HepG2 (cell line): ENCODE measurements at regions not wholly inside any gene's neighbourhood (a gene's known extent, or its start where the extent isn't known, plus 50 kb on each side); places are given as distances from the start of the nearest gene placed in this dataset.

Experiments
- DMAP1 ChIP-seq: IDR thresholded peaks from 2 replicates; pipeline ENCODE4 v1.6.1; 2016
- ERF ChIP-seq: IDR thresholded peaks from 2 replicates; pipeline ENCODE4 v1.6.1; 2018; ENCODE audit warnings: missing biosample characterization, missing genetic modification reagents
- FOSL1 ChIP-seq: sonication (generic); formaldehyde crosslinking; IDR thresholded peaks from 2 replicates; pipeline ENCODE4 v1.9.0; 2021; ENCODE audit warnings: missing genetic modification reagents, borderline replicate concordance
- GLI4 ChIP-seq: sonication (generic); formaldehyde crosslinking; IDR thresholded peaks from 2 replicates; pipeline ENCODE4 v1.5.1; 2020; ENCODE audit warnings: missing genetic modification reagents, mild to moderate bottlenecking, moderate library complexity, borderline replicate concordance
- NFIC ChIP-seq: IDR thresholded peaks from 2 replicates; pipeline ENCODE4 v1.6.1; 2012; ENCODE audit warnings: mild to moderate bottlenecking, low read length, inconsistent platforms
- ZC3H13 ChIP-seq: sonication (generic); formaldehyde crosslinking; IDR thresholded peaks from 2 replicates; pipeline ENCODE4 v1.8.1; 2023; ENCODE audit warnings: mild to moderate bottlenecking, missing genetic modification reagents, moderate library complexity
- ZNF335 ChIP-seq: sonication (generic); formaldehyde crosslinking; IDR thresholded peaks from 2 replicates; pipeline ENCODE4 v1.4.0; 2020; ENCODE audit warnings: missing genetic modification reagents
- ZNF670 ChIP-seq: sonication (generic); formaldehyde crosslinking; IDR thresholded peaks from 2 replicates; pipeline ENCODE4 v1.8.0; 2022; ENCODE audit warnings: mild to moderate bottlenecking, missing genetic modification reagents, borderline replicate concordance
- TF ChIP-seq, protein P1 (sequence below): sonication (generic); formaldehyde crosslinking; IDR thresholded peaks from 2 replicates; pipeline ENCODE4 v1.4.0; 2020; ENCODE audit warnings: missing genetic modification reagents
- TF ChIP-seq, protein P2 (sequence below): sonication (generic); formaldehyde crosslinking; IDR thresholded peaks from 2 replicates; pipeline ENCODE4 v1.8.1; 2023; ENCODE audit warnings: missing genetic modification reagents, inconsistent platforms, borderline replicate concordance
- TF ChIP-seq, protein P3 (sequence below): sonication (generic); formaldehyde crosslinking; IDR thresholded peaks from 2 replicates; pipeline ENCODE4 v1.8.0; 2022; ENCODE audit warnings: mild to moderate bottlenecking, missing genetic modification reagents, moderate library complexity
- TF ChIP-seq, protein P4 (sequence below): sonication (generic); formaldehyde crosslinking; IDR thresholded peaks from 2 replicates; pipeline ENCODE4 v1.4.0; 2020; ENCODE audit warnings: low read depth, mild to moderate bottlenecking, missing genetic modification reagents
- TF ChIP-seq, protein P5 (sequence below): sonication (generic); formaldehyde crosslinking; IDR thresholded peaks from 2 replicates; pipeline ENCODE4 v1.5.0; 2020; ENCODE audit warnings: mild to moderate bottlenecking, missing genetic modification reagents
- TF ChIP-seq, protein P6 (sequence below), 2 experiments: sonication (generic) in 1 of 2; formaldehyde crosslinking in 1 of 2; IDR thresholded peaks; 2 replicates each; pipeline versions ENCODE4 v1.4.0 to v1.6.1; 2018 to 2020; ENCODE audit warnings: missing genetic modification reagents in 2 of 2, borderline replicate concordance in 1 of 2, low read depth in 1 of 2, mild to moderate bottlenecking in 1 of 2, missing biosample characterization in 1 of 2

DNA sequence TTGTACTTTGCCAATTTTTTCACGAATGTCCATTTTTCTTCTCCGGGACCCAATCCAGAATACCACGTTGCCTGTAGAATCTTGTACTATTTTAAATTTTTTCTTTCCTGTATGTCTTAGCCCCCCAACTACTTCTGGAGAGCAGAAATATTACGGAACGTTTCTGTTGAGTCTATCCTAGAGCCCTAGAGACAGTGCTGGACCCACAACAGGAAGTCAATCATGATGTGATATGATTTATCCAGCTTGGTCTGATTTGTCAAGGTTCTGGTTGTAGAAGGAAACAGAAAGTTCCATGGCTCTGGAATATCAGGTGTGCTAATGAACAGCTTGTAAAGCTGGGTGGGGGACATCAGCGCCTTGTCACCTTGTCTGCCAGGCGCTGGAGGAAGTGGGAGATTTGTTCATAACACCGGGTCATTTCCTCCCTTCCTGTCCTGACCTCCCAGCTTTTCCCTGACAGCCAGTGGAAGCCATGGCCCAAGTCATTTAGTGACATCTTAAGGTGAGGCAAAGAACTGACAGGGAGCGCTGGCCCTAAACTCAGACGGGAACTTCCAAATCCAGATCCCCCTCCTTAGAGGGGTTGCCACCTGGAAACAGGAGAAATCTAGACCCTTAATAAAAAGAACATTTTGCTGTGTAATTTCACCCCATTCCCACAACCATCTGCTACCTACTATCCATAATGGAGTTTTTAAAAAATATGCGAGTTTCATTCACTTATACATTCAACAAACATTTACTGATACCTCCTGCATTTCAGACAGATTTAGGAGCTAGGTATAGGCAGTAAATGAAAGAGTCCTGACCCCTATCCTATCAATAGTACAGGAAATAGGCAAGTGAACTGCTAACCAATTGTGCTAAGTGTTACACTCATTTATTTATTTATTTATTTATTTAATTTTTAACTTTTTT, 130.5 kb downstream of the ZFP64 start (continued):
- TF ChIP-seq, protein P1, sequence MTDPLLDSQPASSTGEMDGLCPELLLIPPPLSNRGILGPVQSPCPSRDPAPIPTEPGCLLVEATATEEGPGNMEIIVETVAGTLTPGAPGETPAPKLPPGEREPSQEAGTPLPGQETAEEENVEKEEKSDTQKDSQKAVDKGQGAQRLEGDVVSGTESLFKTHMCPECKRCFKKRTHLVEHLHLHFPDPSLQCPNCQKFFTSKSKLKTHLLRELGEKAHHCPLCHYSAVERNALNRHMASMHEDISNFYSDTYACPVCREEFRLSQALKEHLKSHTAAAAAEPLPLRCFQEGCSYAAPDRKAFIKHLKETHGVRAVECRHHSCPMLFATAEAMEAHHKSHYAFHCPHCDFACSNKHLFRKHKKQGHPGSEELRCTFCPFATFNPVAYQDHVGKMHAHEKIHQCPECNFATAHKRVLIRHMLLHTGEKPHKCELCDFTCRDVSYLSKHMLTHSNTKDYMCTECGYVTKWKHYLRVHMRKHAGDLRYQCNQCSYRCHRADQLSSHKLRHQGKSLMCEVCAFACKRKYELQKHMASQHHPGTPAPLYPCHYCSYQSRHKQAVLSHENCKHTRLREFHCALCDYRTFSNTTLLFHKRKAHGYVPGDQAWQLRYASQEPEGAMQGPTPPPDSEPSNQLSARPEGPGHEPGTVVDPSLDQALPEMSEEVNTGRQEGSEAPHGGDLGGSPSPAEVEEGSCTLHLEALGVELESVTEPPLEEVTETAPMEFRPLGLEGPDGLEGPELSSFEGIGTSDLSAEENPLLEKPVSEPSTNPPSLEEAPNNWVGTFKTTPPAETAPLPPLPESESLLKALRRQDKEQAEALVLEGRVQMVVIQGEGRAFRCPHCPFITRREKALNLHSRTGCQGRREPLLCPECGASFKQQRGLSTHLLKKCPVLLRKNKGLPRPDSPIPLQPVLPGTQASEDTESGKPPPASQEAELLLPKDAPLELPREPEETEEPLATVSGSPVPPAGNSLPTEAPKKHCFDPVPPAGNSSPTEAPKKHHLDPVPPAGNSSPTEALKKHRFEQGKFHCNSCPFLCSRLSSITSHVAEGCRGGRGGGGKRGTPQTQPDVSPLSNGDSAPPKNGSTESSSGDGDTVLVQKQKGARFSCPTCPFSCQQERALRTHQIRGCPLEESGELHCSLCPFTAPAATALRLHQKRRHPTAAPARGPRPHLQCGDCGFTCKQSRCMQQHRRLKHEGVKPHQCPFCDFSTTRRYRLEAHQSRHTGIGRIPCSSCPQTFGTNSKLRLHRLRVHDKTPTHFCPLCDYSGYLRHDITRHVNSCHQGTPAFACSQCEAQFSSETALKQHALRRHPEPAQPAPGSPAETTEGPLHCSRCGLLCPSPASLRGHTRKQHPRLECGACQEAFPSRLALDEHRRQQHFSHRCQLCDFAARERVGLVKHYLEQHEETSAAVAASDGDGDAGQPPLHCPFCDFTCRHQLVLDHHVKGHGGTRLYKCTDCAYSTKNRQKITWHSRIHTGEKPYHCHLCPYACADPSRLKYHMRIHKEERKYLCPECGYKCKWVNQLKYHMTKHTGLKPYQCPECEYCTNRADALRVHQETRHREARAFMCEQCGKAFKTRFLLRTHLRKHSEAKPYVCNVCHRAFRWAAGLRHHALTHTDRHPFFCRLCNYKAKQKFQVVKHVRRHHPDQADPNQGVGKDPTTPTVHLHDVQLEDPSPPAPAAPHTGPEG = no peak
- TF ChIP-seq, protein P2, sequence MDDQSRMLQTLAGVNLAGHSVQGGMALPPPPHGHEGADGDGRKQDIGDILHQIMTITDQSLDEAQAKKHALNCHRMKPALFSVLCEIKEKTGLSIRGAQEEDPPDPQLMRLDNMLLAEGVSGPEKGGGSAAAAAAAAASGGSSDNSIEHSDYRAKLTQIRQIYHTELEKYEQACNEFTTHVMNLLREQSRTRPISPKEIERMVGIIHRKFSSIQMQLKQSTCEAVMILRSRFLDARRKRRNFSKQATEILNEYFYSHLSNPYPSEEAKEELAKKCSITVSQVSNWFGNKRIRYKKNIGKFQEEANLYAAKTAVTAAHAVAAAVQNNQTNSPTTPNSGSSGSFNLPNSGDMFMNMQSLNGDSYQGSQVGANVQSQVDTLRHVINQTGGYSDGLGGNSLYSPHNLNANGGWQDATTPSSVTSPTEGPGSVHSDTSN (CRISPR knock-in tag) = no peak; the same call in 1 of the 2 replicates
- no peak for TF ChIP-seq DMAP1
- TF ChIP-seq ZNF335 (CRISPR knock-in tag) = no peak
- no peak for TF ChIP-seq ZNF670 (CRISPR knock-in tag)
- TF ChIP-seq, protein P3, sequence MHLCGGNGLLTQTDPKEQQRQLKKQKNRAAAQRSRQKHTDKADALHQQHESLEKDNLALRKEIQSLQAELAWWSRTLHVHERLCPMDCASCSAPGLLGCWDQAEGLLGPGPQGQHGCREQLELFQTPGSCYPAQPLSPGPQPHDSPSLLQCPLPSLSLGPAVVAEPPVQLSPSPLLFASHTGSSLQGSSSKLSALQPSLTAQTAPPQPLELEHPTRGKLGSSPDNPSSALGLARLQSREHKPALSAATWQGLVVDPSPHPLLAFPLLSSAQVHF (CRISPR knock-in tag) = no peak
- no peak for TF ChIP-seq GLI4 (CRISPR knock-in tag)
- TF ChIP-seq, protein P4, sequence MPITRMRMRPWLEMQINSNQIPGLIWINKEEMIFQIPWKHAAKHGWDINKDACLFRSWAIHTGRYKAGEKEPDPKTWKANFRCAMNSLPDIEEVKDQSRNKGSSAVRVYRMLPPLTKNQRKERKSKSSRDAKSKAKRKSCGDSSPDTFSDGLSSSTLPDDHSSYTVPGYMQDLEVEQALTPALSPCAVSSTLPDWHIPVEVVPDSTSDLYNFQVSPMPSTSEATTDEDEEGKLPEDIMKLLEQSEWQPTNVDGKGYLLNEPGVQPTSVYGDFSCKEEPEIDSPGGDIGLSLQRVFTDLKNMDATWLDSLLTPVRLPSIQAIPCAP = no peak
- TF ChIP-seq FOSL1 (CRISPR knock-in tag) = no peak
- TF ChIP-seq, protein P5, sequence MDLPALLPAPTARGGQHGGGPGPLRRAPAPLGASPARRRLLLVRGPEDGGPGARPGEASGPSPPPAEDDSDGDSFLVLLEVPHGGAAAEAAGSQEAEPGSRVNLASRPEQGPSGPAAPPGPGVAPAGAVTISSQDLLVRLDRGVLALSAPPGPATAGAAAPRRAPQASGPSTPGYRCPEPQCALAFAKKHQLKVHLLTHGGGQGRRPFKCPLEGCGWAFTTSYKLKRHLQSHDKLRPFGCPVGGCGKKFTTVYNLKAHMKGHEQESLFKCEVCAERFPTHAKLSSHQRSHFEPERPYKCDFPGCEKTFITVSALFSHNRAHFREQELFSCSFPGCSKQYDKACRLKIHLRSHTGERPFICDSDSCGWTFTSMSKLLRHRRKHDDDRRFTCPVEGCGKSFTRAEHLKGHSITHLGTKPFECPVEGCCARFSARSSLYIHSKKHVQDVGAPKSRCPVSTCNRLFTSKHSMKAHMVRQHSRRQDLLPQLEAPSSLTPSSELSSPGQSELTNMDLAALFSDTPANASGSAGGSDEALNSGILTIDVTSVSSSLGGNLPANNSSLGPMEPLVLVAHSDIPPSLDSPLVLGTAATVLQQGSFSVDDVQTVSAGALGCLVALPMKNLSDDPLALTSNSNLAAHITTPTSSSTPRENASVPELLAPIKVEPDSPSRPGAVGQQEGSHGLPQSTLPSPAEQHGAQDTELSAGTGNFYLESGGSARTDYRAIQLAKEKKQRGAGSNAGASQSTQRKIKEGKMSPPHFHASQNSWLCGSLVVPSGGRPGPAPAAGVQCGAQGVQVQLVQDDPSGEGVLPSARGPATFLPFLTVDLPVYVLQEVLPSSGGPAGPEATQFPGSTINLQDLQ (CRISPR knock-in tag) = no peak
- no peak for TF ChIP-seq ZC3H13 (CRISPR knock-in tag)
- TF ChIP-seq NFIC = no peak
- TF ChIP-seq ERF (CRISPR knock-in tag) = peak; percentile 90
- TF ChIP-seq, protein P6, sequence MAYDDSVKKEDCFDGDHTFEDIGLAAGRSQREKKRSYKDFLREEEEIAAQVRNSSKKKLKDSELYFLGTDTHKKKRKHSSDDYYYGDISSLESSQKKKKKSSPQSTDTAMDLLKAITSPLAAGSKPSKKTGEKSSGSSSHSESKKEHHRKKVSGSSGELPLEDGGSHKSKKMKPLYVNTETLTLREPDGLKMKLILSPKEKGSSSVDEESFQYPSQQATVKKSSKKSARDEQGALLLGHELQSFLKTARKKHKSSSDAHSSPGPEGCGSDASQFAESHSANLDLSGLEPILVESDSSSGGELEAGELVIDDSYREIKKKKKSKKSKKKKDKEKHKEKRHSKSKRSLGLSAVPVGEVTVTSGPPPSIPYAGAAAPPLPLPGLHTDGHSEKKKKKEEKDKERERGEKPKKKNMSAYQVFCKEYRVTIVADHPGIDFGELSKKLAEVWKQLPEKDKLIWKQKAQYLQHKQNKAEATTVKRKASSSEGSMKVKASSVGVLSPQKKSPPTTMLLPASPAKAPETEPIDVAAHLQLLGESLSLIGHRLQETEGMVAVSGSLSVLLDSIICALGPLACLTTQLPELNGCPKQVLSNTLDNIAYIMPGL (CRISPR knock-in tag; IDR thresholded peaks at IDR 0.05; ENCODE audit: borderline replicate concordance in 1 of 2, low read depth in 1 of 2) = peak in 1 of 2 experiments; percentile 69; a peak in 1 of 4 replicates
